ENCODE measurements at regions not wholly inside any gene's neighbourhood (a gene's known extent, or its start where the extent isn't known, plus 50 kb on each side); places are given as distances from the start of the nearest gene placed in this dataset.

DNA sequence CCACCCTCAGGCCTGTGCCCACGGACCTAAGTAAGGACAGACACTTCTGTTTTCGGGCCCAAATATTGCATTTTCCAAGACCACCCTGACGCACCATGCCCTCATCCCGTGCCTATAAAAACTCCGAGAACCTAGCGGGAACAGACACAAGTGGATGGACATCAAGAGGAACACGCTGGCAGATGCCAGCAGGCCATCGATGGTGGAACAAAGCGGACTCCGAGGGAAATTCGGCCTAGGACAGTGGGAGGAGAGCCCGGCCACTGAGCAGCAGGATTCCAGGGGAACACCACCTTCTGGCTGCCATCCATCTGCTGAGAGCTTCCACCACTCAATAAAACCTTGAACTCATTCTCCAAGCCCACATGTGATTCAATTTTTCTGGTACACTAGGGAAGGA, 243.6 kb upstream of the ZWINT start:
- no peaks in the 10 kb centered on the region for H3K4me1 Mint-ChIP-seq (ENCODE audit: unreplicated experiment)

DNA sequence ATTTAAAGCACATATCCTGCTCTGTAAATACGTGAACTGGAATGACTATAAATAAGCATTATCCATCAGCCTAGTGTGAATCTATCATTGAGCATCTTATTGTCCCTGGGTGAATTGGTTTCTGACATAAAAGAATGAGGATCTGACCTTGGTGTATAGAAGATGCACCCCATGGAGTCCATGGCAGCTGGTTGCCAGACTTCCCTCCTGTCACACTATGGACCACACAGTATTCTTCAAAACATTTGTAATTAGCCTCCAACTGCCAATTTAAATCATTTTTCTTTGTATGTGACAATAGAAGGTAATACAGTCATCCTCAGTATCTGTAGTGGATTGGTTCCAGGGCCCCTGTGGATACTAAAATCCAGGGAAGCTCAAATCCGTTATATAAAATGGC, 238.1 kb upstream of the ZWINT start:
- no peak overlapping the region for H3K4me3 Mint-ChIP-seq (ENCODE audit: unreplicated experiment)

More for the DNA sequence above, 243.6 kb upstream of the ZWINT start:
- Mint-ChIP-seq H3K27me3 (ENCODE audit: unreplicated experiment) (peaks cover 2% of the 10 kb centered on the region), H3K4me3 (ENCODE audit: unreplicated experiment) (no peak overlapping the region), H3K27ac (ENCODE audit: unreplicated experiment) (no peak overlapping the region), H3K9me3 (ENCODE audit: unreplicated experiment) (no peaks in the 10 kb centered on the region), H3K36me3 (ENCODE audit: unreplicated experiment) (no peaks in the 10 kb centered on the region)
- DNase-seq (ENCODE audit: extremely low spot score, unreplicated experiment), result no peak
- no peak for TF ChIP-seq CTCF (IDR thresholded peaks at IDR 0.05)

DNA sequence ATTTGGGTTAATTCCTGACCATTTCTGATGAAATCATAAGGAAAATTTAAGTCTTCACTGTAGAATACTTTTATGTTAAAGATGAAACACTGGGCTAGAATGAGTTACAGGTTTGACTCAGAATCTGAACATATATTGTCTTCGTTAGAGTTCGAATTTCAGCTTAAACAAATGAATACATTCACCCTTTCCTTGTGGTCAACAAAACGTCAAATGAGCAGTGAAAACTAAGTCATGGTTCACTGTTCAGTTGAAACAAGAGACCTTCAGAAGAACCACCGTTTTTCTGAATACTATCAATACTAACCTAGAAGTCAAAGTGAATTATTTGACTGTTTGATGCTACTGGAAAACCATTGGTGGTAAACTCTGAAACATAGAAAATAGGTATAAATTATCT, 235.2 kb upstream of the ZWINT start:
- Mint-ChIP-seq H3K36me3 (ENCODE audit: unreplicated experiment) (no peaks in the 10 kb centered on the region), H3K4me3 (ENCODE audit: unreplicated experiment) (no peak overlapping the region), H3K27ac (ENCODE audit: unreplicated experiment) (no peak overlapping the region), H3K27me3 (ENCODE audit: unreplicated experiment) (no peaks in the 10 kb centered on the region), H3K4me1 (ENCODE audit: unreplicated experiment) (no peaks in the 10 kb centered on the region), H3K9me3 (ENCODE audit: unreplicated experiment) (peaks cover 8% of the 10 kb centered on the region)
- no peak for DNase-seq (ENCODE audit: extremely low spot score, unreplicated experiment)
- TF ChIP-seq CTCF (IDR thresholded peaks at IDR 0.05), result no peak

More for the DNA sequence above, 238.1 kb upstream of the ZWINT start:
- Mint-ChIP-seq H3K27me3 (ENCODE audit: unreplicated experiment) (no peaks in the 10 kb centered on the region), H3K27ac (ENCODE audit: unreplicated experiment) (no peak overlapping the region), H3K36me3 (ENCODE audit: unreplicated experiment) (no peaks in the 10 kb centered on the region), H3K4me1 (ENCODE audit: unreplicated experiment) (no peaks in the 10 kb centered on the region), H3K9me3 (ENCODE audit: unreplicated experiment) (peaks cover 8% of the 10 kb centered on the region)
- DNase-seq (ENCODE audit: extremely low spot score, unreplicated experiment), result no peak
- TF ChIP-seq CTCF (IDR thresholded peaks at IDR 0.05), result no peak

DNA sequence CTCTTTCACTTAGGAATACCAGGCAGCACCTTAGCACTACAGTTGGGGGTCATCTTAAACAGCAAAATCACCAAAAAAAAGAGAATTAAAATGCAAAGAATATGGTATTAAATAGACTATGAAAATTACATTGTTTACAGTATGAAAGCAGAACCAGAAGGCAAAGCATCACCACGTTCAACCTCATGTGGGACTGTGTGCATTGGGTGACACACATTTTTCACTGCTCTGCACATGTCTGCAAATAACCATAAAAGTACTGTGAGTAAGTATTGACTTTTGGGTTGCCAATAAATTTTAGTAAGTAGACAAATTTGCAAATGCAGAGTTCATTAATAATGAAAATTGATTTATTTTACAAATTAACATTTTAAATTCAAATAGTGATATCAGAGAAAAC, 232.1 kb upstream of the ZWINT start:
- no peak for TF ChIP-seq CTCF (IDR thresholded peaks at IDR 0.05)
- Mint-ChIP-seq H3K36me3 (ENCODE audit: unreplicated experiment) (no peaks in the 10 kb centered on the region), H3K27me3 (ENCODE audit: unreplicated experiment) (no peaks in the 10 kb centered on the region)

GRCh38 chr10:56586461-56586891, 225.4 kb upstream of the ZWINT start:
- H3K27me3 Mint-ChIP-seq (ENCODE audit: unreplicated experiment), result no peaks in the 10 kb centered on the region
- no peaks in the 10 kb centered on the region for H3K4me1 Mint-ChIP-seq (ENCODE audit: unreplicated experiment)
- H3K27ac Mint-ChIP-seq (ENCODE audit: unreplicated experiment), result no peak overlapping the region
- no peaks in the 10 kb centered on the region for H3K9me3 Mint-ChIP-seq (ENCODE audit: unreplicated experiment)
- no peaks in the 10 kb centered on the region for H3K36me3 Mint-ChIP-seq (ENCODE audit: unreplicated experiment)
- TF ChIP-seq CTCF (IDR thresholded peaks at IDR 0.05), result no peak
- H3K4me3 Mint-ChIP-seq (ENCODE audit: unreplicated experiment), result no peak overlapping the region
- DNase-seq (ENCODE audit: extremely low spot score, unreplicated experiment), result no peak

More for the DNA sequence above, 232.1 kb upstream of the ZWINT start:
- DNase-seq (ENCODE audit: extremely low spot score, unreplicated experiment), result no peak
- Mint-ChIP-seq H3K9me3 (ENCODE audit: unreplicated experiment) (peaks cover 8% of the 10 kb centered on the region), H3K27ac (ENCODE audit: unreplicated experiment) (no peak overlapping the region), H3K4me1 (ENCODE audit: unreplicated experiment) (no peaks in the 10 kb centered on the region), H3K4me3 (ENCODE audit: unreplicated experiment) (no peak overlapping the region)

Data from osteocyte (in vitro differentiated cells).